GM12878 (cell line): ENCODE measurements at regions not wholly inside any gene's neighbourhood (a gene's known extent, or its start where the extent isn't known, plus 50 kb on each side); places are given as distances from the start of the nearest gene placed in this dataset.
"Not testable (repeated sequence)": the region's sequence is repeated elsewhere in the genome, so short reads cannot be mapped to it uniquely, and the experiment has no call there.

Experiments used
- ATAC-seq: fragments of 200-7000 bp; cut with Tn5 transposase; 3 replicates; pipeline ENCODE4 v1.9.1; 2020; ENCODE audit warnings: mild to moderate bottlenecking, moderate library complexity
- BruUV-seq: library from RNA; stranded (reverse); fragments of 400-500 nt; replicated peaks from 2 replicates; lab custom pipeline; 2021; lab: Mats Ljungman, UMichigan
- CTCF ChIA-PET: fragments of 300-600 bp; sonication (Branson Sonifier 250); formaldehyde crosslinking; extraction: SDS; loops from one replicate; lab custom pipeline; 2021; ENCODE audit warnings: inconsistent platforms; lab: Yijun Ruan, JAX
- POLR2A ChIA-PET: fragments of 350-600 bp; formaldehyde crosslinking; extraction: SDS; loops from one replicate; lab custom pipeline; 2021; ENCODE audit warnings: inconsistent platforms; lab: Charles Lee
- RAD21 ChIA-PET: fragments of 300-600 bp; sonication (Branson Sonifier 250); formaldehyde crosslinking; loops from one replicate; lab custom pipeline; 2023; ENCODE audit warnings: antibody characterized with exemption; ENCODE audit not compliant: unreplicated experiment; lab: Charles Lee
- SMC1A ChIA-PET: fragments of 300-600 bp; sonication (Branson Sonifier 250); formaldehyde crosslinking; loops from one replicate; lab custom pipeline; 2023; ENCODE audit not compliant: unreplicated experiment, uncharacterized antibody; lab: Charles Lee
- DNase-seq: peaks from one replicate; pipeline ENCODE4 v3.0.0-alpha.2; 2011; ENCODE audit warnings: low read depth, low spot score
- FAIRE-seq: peaks from 3 replicates; lab custom pipeline; 2011; peaks lifted over from hg19 to GRCh38; lab: Jason Lieb, UNC
- H2AFZ ChIP-seq: 2 replicates; pipeline ENCODE4 v1.6.0; 2011; ENCODE audit warnings: low read depth, low read length, control low read depth; ENCODE audit not compliant: control insufficient read depth
- H3K27ac ChIP-seq: 2 replicates; pipeline ENCODE4 v1.5.1; 2011; ENCODE audit warnings: control low read depth; ENCODE audit not compliant: control insufficient read depth, insufficient read depth
- H3K27me3 ChIP-seq, 2 experiments: replicated peaks in 1 of 2; 2 replicates each; pipeline versions ENCODE4 v1.6.0 to v1.6.1; 2011; ENCODE audit warnings: low read length in 1 of 2; ENCODE audit not compliant: control insufficient read depth in 2 of 2, insufficient read depth in 2 of 2
- H3K36me3 ChIP-seq, 2 experiments: 2 replicates each; pipeline ENCODE4 v1.5.1; 2011; ENCODE audit warnings: low read length in 1 of 2; ENCODE audit not compliant: control insufficient read depth in 2 of 2, insufficient read depth in 2 of 2
- H3K4me1 ChIP-seq: 2 replicates; pipeline ENCODE4 v1.6.1; 2011; ENCODE audit warnings: mild to moderate bottlenecking, low read length, moderate library complexity, mixed read lengths; ENCODE audit not compliant: control insufficient read depth, insufficient read depth
- H3K4me2 ChIP-seq: 2 replicates; pipeline ENCODE4 v1.6.0; 2011; ENCODE audit warnings: control low read depth; ENCODE audit not compliant: control insufficient read depth, insufficient read depth
- H3K4me3 ChIP-seq: fragments of 200-600 bp; sonication (generic); 2 replicates; pipeline ENCODE4 v1.5.1; 2016
- H3K79me2 ChIP-seq: 2 replicates; pipeline ENCODE4 v1.6.0; 2011; ENCODE audit warnings: low read length; ENCODE audit not compliant: control insufficient read depth, insufficient read depth
- H3K9ac ChIP-seq: 2 replicates; pipeline ENCODE4 v1.8.0; 2011; ENCODE audit warnings: low read length, control low read depth, mixed read lengths; ENCODE audit not compliant: control insufficient read depth, insufficient read depth
- H3K9me3 ChIP-seq: replicated peaks from 3 replicates; pipeline ENCODE4 v1.5.1; 2011; ENCODE audit warnings: mild to moderate bottlenecking, low read length; ENCODE audit not compliant: control insufficient read depth, insufficient read depth
- H4K20me1 ChIP-seq: 2 replicates; pipeline ENCODE4 v1.6.0; 2011; ENCODE audit not compliant: control insufficient read depth, insufficient read depth
- BCL11A ChIP-seq: IDR thresholded peaks from 2 replicates; pipeline ENCODE4 v1.6.1; 2011; ENCODE audit warnings: low read depth, low read length
- KDM1A ChIP-seq: fragments of 200-600 bp; sonication (generic); IDR thresholded peaks from 2 replicates; pipeline ENCODE4 v1.6.1; 2016; ENCODE audit warnings: borderline replicate concordance
- MTA2 ChIP-seq: fragments of 450-650 bp; IDR thresholded peaks from 2 replicates; pipeline ENCODE4 v1.6.1; 2016; ENCODE audit warnings: low read depth, mild to moderate bottlenecking, moderate library complexity
- POLR2AphosphoS5 ChIP-seq: IDR thresholded peaks from 2 replicates; pipeline ENCODE4 v1.6.1; 2011; ENCODE audit warnings: mild to moderate bottlenecking, low read length, inconsistent platforms
- RAD51 ChIP-seq: fragments of 450-650 bp; IDR thresholded peaks from 2 replicates; pipeline ENCODE4 v1.6.1; 2016; ENCODE audit warnings: moderate library complexity, mild to moderate bottlenecking, inconsistent platforms
- RFX5 ChIP-seq: IDR thresholded peaks from 2 replicates; pipeline ENCODE4 v1.6.1; 2011; ENCODE audit warnings: low read depth, low read length, improper control_type of control experiment
- SIX5 ChIP-seq: IDR thresholded peaks from 2 replicates; pipeline ENCODE4 v1.6.1; 2011; ENCODE audit warnings: mild to moderate bottlenecking, low read depth, low read length, moderate library complexity; ENCODE audit not compliant: severe bottlenecking
- SMC3 ChIP-seq: IDR thresholded peaks from 2 replicates; pipeline ENCODE4 v1.6.1; 2011; ENCODE audit warnings: low read length, improper control_type of control experiment, borderline replicate concordance
- ZBTB11 ChIP-seq: fragments of 450-650 bp; formaldehyde crosslinking; IDR thresholded peaks from 2 replicates; pipeline ENCODE4 v1.5.0; 2022; ENCODE audit warnings: mild to moderate bottlenecking, missing genetic modification characterization
- ZNF217 ChIP-seq: fragments of 450-650 bp; IDR thresholded peaks from 2 replicates; pipeline ENCODE4 v1.6.1; 2017; ENCODE audit warnings: antibody characterized with exemption, mild to moderate bottlenecking
- WGBS: methylation state at CpG from one replicate; pipeline ENCODE4 v1.1.6; 2016; ENCODE audit warnings: low lambda C conversion rate; ENCODE audit not compliant: insufficient replicate concordance, insufficient coverage; ENCODE audit errors: missing lambda C conversion rate; 5-methylcytosine and 5-hydroxymethylcytosine counted together
- in situ Hi-C: fragments of 300-500 bp; cut with MboI; formaldehyde crosslinking; loops from 9 replicates; pipeline ENCODE4 v1.14.3; 2018; ENCODE audit warnings: mixed read lengths
- intact Hi-C: fragments of 100-400 bp; cut with micrococcal nuclease; formaldehyde crosslinking; loops from one replicate; pipeline ENCODE4 v1.14.2; 2022; ENCODE audit not compliant: unreplicated experiment
- TF ChIP-seq, protein P1 (sequence below): IDR thresholded peaks from 2 replicates; pipeline ENCODE4 v1.6.1; 2011; ENCODE audit warnings: mild to moderate bottlenecking, low read depth, low read length, moderate library complexity; ENCODE audit not compliant: insufficient replicate concordance

DNA sequence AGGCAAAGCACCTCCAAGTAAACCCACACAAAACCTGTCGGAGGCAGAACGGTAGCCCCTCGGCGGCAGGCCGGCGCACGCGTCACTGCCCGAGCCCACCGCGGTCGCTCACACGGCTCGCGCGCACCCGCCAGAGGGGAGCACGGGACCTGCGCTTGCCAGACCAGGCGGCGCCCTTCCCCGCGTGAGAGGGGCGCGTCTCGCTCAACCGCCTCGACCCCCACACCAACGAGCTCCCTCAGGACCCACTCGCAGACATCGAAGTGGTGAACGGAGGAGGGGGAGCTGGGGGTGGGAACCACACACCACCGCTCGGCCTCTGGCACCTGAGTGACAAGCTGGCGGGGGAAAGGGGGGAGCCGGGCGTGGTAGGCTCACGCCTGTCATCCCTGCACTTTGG lies 1513.4 kb upstream of the DEFB115 start (continued):
- TF ChIP-seq BCL11A: no peak
- no peak for TF ChIP-seq MTA2

- H3K36me3 ChIP-seq, FAIRE-seq, H3K79me2 ChIP-seq, intact Hi-C loops, CTCF ChIA-PET, H3K9ac ChIP-seq, POLR2A ChIA-PET, H3K27me3 ChIP-seq, BruUV-seq, ATAC-seq, H3K4me3 ChIP-seq, H3K9me3 ChIP-seq, H3K4me1 ChIP-seq, in situ Hi-C loops, H3K4me2 ChIP-seq, H2AFZ ChIP-seq, RAD21 ChIA-PET, H3K27ac ChIP-seq, DNase-seq, H4K20me1 ChIP-seq, SMC1A ChIA-PET: not testable (repeated sequence)
- WGBS: 45% methylated on average over 24 of the region's 26 CpGs
These were observed 1511.8 kb upstream of the DEFB115 start for GRCh38 chr20:29745534-29746245.

GRCh38 chr20:29750268-29750899 lies 1507.1 kb upstream of the DEFB115 start:
- no peak for DNase-seq
- intact Hi-C loops (no loop called here), in situ Hi-C loops (no loop called here)
- RAD21 ChIA-PET: no interaction called here
- Histone ChIP-seq H3K4me1 (no peaks in the 10 kb centered on the region), H3K36me3 (no peaks in the 10 kb centered on the region), H3K4me2 (no peak overlapping the region), H3K79me2 (no peaks in the 10 kb centered on the region), H4K20me1 (no peaks in the 10 kb centered on the region), H3K9me3 (no peaks in the 10 kb centered on the region; the same call in 2 of the 3 replicates), H3K9ac (no peak overlapping the region), H3K27ac (no peak overlapping the region), H3K27me3 (no peaks in the 10 kb centered on the region), H3K4me3 (no peak overlapping the region), H2AFZ (no peak overlapping the region)
- SMC1A ChIA-PET: no interaction called here
- CTCF ChIA-PET: no interaction called here
- ATAC-seq: no peak
- BruUV-seq: no TSS peak
- no peak for FAIRE-seq
- TF ChIP-seq, protein P1, sequence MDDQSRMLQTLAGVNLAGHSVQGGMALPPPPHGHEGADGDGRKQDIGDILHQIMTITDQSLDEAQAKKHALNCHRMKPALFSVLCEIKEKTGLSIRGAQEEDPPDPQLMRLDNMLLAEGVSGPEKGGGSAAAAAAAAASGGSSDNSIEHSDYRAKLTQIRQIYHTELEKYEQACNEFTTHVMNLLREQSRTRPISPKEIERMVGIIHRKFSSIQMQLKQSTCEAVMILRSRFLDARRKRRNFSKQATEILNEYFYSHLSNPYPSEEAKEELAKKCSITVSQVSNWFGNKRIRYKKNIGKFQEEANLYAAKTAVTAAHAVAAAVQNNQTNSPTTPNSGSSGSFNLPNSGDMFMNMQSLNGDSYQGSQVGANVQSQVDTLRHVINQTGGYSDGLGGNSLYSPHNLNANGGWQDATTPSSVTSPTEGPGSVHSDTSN: no peak
- TF ChIP-seq KDM1A (no peak), SMC3 (no peak), SIX5 (no peak), ZNF217 (no peak), POLR2AphosphoS5 (no peak), RAD51 (no peak), ZBTB11 (CRISPR knock-in tag) (no peak), RFX5 (no peak)
- WGBS: 65% methylated on average over 14 of the region's 33 CpGs
- POLR2A ChIA-PET: no interaction called here
